ENCODE measurements at regions not wholly inside any gene's neighbourhood (a gene's known extent, or its start where the extent isn't known, plus 50 kb on each side); places are given as distances from the start of the nearest gene placed in this dataset.

DNA sequence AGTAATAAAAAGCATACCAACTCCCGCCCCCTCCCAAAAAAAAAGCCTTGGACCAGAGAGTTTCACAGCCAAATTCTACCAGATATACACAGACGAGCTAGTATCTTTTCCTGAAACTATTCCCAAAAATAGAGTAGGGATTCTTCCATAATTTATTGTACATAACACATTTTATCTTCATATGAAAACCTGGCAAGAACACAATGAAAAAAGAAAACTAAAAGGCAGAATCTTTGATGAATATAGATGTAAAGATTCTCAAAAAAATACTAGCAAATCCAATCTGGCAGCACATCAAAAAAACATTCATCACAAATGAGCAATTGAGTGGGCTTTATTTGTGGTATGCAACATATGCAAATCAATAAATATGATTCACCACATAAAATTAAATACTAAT is 798.8 kb downstream of the CDH18 start:
- TF ChIP-seq, protein P1, sequence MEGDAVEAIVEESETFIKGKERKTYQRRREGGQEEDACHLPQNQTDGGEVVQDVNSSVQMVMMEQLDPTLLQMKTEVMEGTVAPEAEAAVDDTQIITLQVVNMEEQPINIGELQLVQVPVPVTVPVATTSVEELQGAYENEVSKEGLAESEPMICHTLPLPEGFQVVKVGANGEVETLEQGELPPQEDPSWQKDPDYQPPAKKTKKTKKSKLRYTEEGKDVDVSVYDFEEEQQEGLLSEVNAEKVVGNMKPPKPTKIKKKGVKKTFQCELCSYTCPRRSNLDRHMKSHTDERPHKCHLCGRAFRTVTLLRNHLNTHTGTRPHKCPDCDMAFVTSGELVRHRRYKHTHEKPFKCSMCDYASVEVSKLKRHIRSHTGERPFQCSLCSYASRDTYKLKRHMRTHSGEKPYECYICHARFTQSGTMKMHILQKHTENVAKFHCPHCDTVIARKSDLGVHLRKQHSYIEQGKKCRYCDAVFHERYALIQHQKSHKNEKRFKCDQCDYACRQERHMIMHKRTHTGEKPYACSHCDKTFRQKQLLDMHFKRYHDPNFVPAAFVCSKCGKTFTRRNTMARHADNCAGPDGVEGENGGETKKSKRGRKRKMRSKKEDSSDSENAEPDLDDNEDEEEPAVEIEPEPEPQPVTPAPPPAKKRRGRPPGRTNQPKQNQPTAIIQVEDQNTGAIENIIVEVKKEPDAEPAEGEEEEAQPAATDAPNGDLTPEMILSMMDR (IDR thresholded peaks at IDR 0.05): no peak
- TF ChIP-seq POLR2A (IDR thresholded peaks at IDR 0.05): no peak

Data from body of pancreas (tissue), 4 donors.